HUDEP-2 (cell line): ENCODE measurements at regions not wholly inside any gene's neighbourhood (a gene's known extent, or its start where the extent isn't known, plus 50 kb on each side); places are given as distances from the start of the nearest gene placed in this dataset.

Experiments used
- DNase-seq, 76 experiments: peaks; one replicate each; lab custom pipeline; 2025; ENCODE audit not compliant: unreplicated experiment in 76 of 76; lab: John Stamatoyannopoulos, UW

GRCh38 chr4:11002961-11003360 lies 318.4 kb upstream of the CLNK start:
- DNase-seq: no peak

GRCh38 chr4:10998846-10999245 lies 314.3 kb upstream of the CLNK start:
- DNase-seq: no peak

DNA sequence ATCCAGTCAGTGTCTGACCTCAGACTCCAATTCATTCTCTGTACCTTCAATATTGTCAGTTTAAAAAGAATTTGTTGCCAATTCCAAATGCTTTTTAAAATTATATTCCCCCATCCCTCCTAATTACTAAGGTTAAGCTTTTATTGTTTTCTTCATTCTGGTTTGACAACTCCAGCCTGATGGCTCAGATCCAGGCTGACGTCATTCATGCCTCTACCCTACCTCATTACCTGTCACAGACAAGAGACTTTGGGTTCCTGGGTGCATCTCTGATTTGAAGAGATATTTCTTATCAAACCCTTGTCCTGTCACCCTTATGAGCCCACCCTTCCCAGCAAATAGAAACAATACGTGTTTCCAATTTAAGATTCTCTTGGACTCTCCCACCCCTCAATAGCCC lies 300.2 kb upstream of the CLNK start:
- DNase-seq: no peak

DNA sequence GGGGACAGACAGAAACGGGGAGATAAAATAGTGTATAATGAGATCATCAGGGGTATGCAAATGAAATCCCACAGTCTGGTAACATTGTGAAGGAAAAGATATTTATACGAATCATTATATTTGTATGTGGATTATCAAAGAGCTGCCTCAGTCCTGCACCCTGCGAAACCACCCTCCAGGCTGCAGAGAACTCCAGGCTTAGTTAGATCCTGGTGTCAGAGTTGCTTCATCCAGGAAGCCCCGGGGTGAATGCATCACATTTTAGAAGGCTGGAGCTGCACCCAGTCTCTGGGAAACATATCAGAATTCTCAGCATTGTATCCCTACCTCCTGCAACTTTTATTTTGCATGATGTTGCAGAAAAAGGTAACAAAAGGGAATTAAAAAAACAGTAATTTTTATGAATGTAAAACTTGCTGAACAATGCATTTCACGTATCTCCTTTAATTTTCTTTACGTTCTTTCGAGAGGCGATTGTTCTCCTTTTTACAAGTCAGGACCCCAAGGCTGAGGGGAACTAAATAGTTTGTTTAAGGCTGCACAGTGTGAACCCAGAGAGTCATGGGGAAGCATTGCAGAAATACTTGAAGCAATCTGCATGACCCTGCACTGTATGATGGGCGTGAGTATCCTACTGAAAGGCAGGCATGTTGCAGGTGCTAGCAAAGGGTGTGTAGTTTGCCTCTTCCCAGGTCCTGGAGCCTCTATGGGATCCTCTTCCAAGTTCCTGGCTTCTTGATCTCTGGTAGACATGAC lies 299.5 kb upstream of the CLNK start:
- no peak for DNase-seq

DNA sequence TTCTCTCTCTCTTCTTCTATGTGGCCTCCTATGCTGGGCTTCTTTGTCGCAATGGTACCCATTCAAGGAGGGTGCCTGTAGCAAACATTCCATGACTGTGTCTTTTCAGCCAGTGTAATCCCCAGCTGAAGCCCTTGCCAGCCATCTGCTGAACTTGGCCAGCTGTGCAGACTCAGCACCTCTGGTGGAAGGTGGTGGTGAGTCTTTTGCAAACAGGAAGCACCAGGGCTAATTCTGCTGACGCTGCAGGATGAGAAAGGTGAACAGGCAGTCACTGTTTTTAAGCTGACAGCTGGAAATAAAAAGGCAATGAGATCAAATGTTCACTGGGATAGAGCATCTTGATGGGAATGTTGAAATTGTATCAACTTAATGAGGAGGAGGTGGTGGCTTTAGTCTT lies 298.7 kb upstream of the CLNK start:
- no peak for DNase-seq

DNA sequence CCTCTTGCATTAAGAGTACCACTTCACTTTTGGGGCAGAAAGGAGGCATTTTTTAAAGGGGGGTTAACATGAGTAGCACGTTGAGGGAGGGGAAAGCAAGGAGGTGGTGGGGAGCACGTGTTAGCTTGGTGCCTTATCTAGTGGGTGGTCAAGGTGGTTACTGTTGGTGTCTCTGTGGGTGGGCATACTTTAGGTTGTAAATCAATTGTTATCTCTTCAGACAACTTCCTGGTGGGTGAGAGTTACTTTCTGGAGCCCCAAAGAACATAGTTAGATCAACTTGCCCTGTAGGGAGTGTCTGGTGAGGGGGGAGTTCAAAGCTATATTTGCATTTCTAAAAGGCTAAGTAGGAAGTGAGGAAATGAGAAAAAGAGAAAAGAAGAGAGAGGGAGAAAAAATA lies 297.7 kb upstream of the CLNK start:
- DNase-seq: no peak

- DNase-seq: no peak
These were observed 297.0 kb upstream of the CLNK start for GRCh38 chr4:10981576-10981975.

- DNase-seq: no peak
These were observed 296.5 kb upstream of the CLNK start for GRCh38 chr4:10981096-10981495.

GRCh38 chr4:10979032-10979431 lies 294.5 kb upstream of the CLNK start:
- DNase-seq: no peak

- no peak for DNase-seq
These were observed 293.0 kb upstream of the CLNK start for GRCh38 chr4:10977534-10977933.

- no peak for DNase-seq
These were observed 289.8 kb upstream of the CLNK start for GRCh38 chr4:10974371-10974770.

- no peak for DNase-seq
These were observed 289.1 kb upstream of the CLNK start for GRCh38 chr4:10973686-10974085.

DNA sequence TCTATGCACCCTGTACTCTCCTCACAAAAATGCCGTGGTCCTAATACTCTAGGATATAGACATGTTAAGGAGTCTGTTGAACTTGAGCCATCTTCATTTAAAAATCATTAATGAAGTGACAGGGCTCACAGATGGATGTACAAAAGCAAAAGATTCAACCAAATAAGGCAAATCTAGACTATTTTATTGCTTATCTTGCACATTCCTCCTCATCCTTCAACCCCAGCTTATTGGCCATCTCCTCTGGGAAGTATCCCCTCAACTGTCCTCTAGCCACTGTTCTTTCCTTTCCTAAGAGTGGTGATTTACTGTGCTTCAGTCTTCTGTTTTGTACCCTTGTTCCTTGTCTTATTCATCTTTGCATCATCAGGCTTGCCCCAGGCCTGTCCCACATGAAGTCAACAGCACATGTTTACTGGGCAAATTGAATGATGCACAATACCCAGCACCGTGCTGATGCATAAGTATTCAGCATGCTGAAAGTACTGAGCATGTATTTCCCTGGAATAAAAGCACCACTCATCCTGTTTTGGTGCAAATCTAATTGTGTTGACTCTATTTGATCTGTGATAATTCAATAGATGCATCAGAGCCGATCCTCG lies 287.3 kb upstream of the CLNK start:
- no peak for DNase-seq

GRCh38 chr4:10965196-10965595 lies 280.6 kb upstream of the CLNK start:
- DNase-seq: no peak

DNA sequence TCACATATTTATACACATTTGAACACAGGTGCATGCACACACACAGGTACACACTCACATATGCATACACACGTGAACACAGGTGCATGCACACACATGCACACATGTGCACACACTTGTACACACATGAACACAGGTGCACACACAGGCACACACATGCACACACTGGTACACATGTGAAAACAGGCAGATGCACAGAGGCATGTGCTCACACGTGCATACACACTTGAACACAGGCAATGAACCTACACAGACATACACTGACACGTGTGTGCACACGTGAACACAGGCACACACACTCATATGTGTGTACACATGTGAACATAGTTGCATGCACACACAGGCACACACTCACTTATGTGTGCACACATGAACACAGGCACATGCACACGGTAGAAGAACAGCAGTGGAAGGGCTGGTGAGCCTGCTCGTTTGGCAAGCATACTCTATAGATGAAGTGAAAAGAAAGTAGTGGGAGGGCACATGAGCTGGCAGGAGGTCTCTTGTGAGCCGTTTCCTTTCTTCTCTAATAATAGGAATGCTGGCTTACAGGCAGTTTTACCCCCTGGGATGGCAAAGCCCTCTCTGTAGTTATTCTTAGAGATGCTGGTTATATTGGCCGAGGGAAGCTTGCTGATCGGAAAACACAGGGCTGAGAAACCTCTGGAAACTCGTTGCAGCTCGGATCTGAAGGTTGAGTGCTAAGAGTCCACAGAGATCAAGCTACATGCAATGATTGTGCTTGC lies 279.6 kb upstream of the CLNK start:
- no peak for DNase-seq

DNA sequence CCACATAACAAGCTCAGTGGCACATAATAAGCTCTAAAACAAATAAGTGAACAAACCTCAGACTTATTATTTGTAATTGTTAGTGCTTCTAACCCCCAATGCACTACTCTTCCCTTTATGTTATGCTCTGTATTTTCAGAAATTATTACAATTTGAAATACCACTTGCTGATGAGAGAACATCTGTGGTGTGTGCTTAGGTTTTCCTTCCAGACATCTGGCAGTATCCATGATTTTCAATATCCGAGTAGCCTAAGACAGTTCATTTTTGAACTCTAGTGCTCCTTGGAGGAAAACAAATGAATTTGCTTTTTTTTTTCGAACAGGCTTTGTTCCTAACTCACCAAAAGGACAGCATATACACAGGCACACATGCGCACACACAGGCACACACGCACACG lies 278.7 kb upstream of the CLNK start:
- DNase-seq: no peak

GRCh38 chr4:10962246-10962645 lies 277.7 kb upstream of the CLNK start:
- DNase-seq: no peak

GRCh38 chr4:10960389-10960788 lies 275.8 kb upstream of the CLNK start:
- no peak for DNase-seq

- DNase-seq: no peak
These were observed 275.0 kb upstream of the CLNK start for GRCh38 chr4:10959586-10959985.

DNA sequence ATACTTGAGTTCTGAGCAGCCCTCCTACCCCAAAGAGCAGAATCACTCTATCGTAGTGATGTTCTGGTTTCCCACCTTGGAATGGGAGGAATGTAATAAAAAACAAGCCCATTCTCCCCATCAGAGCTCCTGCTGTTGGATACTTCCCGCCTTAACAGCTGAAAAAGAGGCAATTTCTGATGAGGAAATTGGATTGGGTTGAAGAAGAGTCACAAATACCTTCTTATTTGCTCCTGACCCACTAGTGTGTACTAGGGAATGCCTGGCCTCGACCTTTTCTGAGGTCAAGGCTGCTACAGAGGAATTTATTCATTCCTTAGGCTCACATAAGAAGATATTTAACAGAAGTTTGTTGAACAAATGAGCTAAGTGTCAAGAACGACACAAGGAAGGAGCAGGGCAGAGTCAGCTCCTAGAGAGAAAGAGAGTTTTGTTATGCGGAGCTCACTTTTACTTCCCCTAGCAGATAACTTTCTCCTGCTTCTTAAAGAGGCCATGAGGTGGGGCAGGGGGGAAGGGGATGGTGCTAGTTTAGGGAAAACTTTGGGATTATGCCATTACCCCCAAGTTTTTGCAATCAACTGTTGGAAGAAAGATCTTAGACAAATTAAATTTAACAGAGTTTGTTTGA lies 273.8 kb upstream of the CLNK start:
- DNase-seq: no peak

- DNase-seq: no peak
These were observed 266.7 kb upstream of the CLNK start for GRCh38 chr4:10951306-10951705.
